ENCODE measurements at regions not wholly inside any gene's neighbourhood (a gene's known extent, or its start where the extent isn't known, plus 50 kb on each side); places are given as distances from the start of the nearest gene placed in this dataset.

GRCh38 chr17:73819440-73820395 is 175.5 kb upstream of the SDK2 start:
- DNase-seq = no peak

- no peak for DNase-seq
Observed at GRCh38 chr17:73820686-73821448, 176.6 kb upstream of the SDK2 start.

- DNase-seq = no peak
Observed at GRCh38 chr17:73821665-73822064, 177.4 kb upstream of the SDK2 start.

- no peak for DNase-seq
Observed at GRCh38 chr17:73822371-73822770, 178.1 kb upstream of the SDK2 start.

- DNase-seq = no peak
Observed at GRCh38 chr17:73823684-73824083, 179.4 kb upstream of the SDK2 start.

GRCh38 chr17:73824321-73824720 is 180.1 kb upstream of the SDK2 start:
- DNase-seq = no peak

GRCh38 chr17:73826181-73826871 is 182.1 kb upstream of the SDK2 start:
- no peak for DNase-seq

- no peak for DNase-seq
Observed at GRCh38 chr17:73826872-73827228, 182.6 kb upstream of the SDK2 start.

- no peak for DNase-seq
Observed at GRCh38 chr17:73827627-73828291, 183.5 kb upstream of the SDK2 start.

- no peak for DNase-seq
Observed at GRCh38 chr17:73829676-73830280, 185.5 kb upstream of the SDK2 start.

GRCh38 chr17:73831699-73832098 is 187.5 kb upstream of the SDK2 start:
- no peak for DNase-seq

- no peak for DNase-seq
Observed at GRCh38 chr17:73833775-73834488, 189.7 kb upstream of the SDK2 start.

- DNase-seq = no peak
Observed at GRCh38 chr17:73834684-73835343, 190.6 kb upstream of the SDK2 start.

- DNase-seq = no peak
Observed at GRCh38 chr17:73835605-73836004, 191.4 kb upstream of the SDK2 start.

- DNase-seq = no peak
Observed at GRCh38 chr17:73838815-73839214, 194.6 kb upstream of the SDK2 start.

- no peak for DNase-seq
Observed at GRCh38 chr17:73840829-73841228, 196.6 kb upstream of the SDK2 start.

- DNase-seq = no peak
Observed at GRCh38 chr17:73841431-73842060, 197.3 kb upstream of the SDK2 start.

GRCh38 chr17:73847952-73848351 is 203.7 kb upstream of the SDK2 start:
- DNase-seq = no peak

GRCh38 chr17:73850426-73850825 is 206.2 kb upstream of the SDK2 start:
- no peak for DNase-seq

GRCh38 chr17:73851091-73851490 is 206.8 kb upstream of the SDK2 start:
- DNase-seq = no peak

GRCh38 chr17:73851921-73852320 is 207.7 kb upstream of the SDK2 start:
- no peak for DNase-seq

Measured in AML-193 (cell line).